PC-3 (cell line): ENCODE measurements at regions not wholly inside any gene's neighbourhood (a gene's known extent, or its start where the extent isn't known, plus 50 kb on each side); places are given as distances from the start of the nearest gene placed in this dataset.

Experiments used
- CTCF ChIP-seq: fragments of 300-600 bp; sonication (generic); conservative IDR thresholded peaks from 2 replicates; pipeline ENCODE4 v1.5.1; 2017; ENCODE audit warnings: antibody characterized with exemption, low read depth, mild to moderate bottlenecking, low read length
- EZH2 ChIP-seq: fragments of 300-600 bp; sonication (generic); IDR thresholded peaks from one replicate; pipeline ENCODE4 v1.6.1; 2017; ENCODE audit warnings: antibody characterized with exemption, mild to moderate bottlenecking, low read length; ENCODE audit not compliant: unreplicated experiment
- EZH2phosphoT487 ChIP-seq: fragments of 300-600 bp; sonication (generic); IDR thresholded peaks from 2 replicates; pipeline ENCODE4 v1.6.1; 2018; ENCODE audit warnings: mild to moderate bottlenecking, antibody characterized with exemption, low read length, borderline replicate concordance

GRCh38 chr4:79831119-79831528 is 241.9 kb downstream of the ANTXR2 start:
- TF ChIP-seq CTCF (no peak), EZH2phosphoT487 (no peak), EZH2 (no peak)
